Fibroblast of gingiva (primary cell): ENCODE measurements at regions not wholly inside any gene's neighbourhood (a gene's known extent, or its start where the extent isn't known, plus 50 kb on each side); places are given as distances from the start of the nearest gene placed in this dataset.

ENCODE experiments used
- DNase-seq: peaks from one replicate; pipeline ENCODE4 v3.0.0-alpha.2; 2011; ENCODE audit warnings: low read depth

- DNase-seq, result no peak
These were observed 131.0 kb upstream of the DAB2 start for GRCh38 chr5:39555788-39556187.

DNA sequence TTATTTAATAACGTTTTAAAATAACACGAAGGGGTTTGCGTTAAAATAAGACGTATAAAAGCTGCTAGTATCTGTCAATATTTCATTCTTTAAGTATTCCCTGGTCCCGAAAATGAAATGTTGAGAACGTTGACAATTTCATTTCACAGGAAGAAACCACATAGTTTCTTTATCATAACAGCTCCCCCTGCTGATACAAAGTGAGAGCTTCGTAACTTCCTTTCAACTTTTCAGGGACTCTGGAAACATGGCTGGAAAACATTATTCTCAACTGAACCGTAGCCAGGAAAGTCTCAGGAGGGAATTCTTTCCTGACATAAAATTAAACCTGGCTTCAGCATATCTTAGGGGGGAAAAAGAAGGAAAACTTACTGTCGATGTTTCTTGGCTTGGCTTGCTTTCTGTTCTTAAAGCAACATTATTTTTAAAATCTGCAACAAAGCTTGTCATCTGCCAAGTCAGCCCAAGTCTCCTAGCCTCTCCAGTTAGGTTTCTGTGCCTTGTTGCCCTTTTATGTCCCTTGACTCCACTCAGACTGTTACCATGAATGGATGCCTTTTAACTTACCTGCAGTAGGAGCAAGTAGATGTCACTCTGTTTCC lies 122.9 kb upstream of the DAB2 start:
- peak; percentile 60 for DNase-seq

- no peak for DNase-seq
These were observed 120.2 kb upstream of the DAB2 start for GRCh38 chr5:39544941-39545340.

DNA sequence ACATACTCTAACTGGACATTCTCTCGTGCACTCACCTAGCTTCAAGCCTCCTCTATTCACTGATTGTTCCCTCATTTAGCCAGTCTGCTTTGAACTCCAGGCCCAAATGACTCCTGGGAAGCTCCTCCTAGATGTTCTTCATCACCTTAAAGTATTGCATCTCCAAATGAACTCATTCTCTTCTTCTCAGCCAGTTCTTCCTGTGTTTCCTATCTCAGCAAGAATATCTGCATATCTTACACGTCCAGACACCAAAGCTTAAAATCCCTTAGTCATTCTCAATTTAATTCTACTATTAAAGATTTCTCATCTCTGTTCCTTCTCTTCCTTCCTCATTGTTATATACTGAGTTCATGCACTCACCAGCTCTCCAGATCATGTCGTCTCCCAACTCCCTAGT lies 118.6 kb upstream of the DAB2 start:
- no peak for DNase-seq

- no peak for DNase-seq
These were observed 117.9 kb upstream of the DAB2 start for GRCh38 chr5:39542511-39543285.

- no peak for DNase-seq
These were observed 117.1 kb upstream of the DAB2 start for GRCh38 chr5:39541920-39542319.

DNA sequence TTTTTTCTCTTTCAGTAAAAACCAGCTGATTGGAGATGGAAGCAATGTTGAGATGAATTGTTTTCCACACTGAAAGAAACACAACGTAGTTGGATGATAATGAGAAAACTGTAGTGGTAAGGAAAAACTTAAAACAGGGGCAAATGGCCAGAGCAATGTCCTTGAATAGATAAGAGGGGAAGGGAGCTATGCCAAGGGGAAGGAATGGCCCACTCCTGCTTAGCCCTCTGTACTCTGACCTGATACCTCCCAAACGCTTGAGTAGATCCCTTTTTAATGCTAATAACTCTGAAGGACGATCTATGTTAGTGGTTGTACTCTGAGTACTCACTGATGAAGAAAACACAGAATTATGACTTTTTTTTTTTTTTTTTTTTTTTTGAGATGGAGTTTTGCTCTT lies 114.7 kb upstream of the DAB2 start:
- DNase-seq, result no peak

DNA sequence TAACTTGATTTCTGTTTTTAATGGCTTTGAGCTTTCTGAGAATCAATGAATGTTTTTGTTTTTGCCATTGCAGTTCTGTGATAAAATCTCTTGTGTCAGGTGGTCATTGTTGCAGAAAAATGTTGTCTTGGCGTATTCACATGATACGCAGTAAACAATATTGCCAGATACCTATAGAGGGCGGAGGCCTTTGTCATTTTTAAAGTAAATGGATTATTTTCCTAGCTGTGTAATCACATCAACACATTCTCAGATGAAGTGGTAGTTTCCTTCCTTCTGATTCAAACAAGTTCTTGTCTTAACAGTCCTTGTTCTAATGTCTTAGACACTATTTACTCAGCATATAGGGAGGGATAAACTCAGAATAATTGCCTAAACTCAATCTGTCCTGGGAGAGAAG lies 109.9 kb upstream of the DAB2 start:
- no peak for DNase-seq

DNA sequence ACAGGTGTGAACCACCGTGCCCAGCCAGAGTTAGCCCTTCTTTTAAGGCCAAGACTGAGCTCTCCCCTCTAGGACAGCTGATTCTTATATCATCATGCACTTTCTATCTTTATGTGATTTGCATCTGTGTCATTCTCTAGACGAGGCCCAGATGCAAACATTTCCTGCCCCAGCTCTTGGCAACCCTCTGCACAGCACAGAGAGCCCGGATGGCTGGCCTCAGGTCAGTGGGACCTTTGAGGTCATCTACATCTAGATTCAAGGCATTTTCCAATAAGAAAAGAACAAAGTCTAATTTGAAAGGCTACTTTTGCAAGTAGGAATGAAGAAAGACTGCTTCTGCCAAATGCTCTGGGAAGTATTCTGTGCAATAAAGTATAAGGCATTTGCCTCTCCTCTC lies 109.0 kb upstream of the DAB2 start:
- DNase-seq, result no peak

DNA sequence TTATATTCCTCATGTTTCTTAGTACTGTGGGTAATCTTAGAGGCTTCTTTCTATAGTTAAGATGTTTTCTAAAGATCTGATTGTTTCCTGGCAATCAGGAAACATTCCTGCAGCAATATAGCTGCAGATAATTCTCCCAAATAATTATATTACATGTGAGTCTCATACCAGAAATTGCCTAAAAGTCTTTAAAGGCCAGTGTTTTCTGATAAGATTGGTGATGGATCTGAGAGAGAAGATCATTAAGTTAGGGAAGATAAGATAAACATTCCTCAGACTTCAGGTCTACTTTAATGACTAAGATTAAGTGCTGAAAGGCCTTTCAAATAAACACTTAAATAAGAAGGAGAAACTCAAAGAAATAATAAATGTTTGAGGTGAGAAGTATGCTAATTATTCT lies 107.7 kb upstream of the DAB2 start:
- DNase-seq, result no peak

- DNase-seq, result no peak
These were observed 106.5 kb upstream of the DAB2 start for GRCh38 chr5:39531306-39531705.

DNA sequence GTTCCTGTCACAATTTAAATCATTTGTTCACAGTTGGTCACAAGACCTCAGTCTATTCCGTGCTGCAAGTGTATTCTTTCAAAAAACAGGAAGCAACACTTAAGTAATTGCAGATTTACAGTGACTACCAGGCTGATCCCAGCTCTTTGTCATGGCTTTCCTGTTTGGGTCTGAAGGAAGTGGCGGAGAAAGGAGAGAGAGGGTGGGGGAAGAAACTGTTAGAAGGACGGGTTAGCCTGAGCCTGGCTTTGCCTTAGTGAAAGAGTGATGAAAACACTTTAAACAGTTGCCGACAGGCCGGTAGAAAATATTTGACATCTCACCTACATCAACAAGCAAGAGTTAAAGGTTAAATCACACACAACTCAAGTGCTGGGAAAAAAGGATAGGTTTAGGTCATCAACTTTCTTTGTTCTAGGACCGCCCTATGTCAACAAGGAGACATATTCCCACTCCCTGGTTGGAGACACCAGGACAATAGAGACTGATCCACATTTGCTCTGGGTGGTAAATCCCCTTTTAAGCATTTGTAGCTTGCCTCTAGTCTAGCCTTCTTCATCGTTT lies 102.2 kb upstream of the DAB2 start:
- no peak for DNase-seq

GRCh38 chr5:39525781-39526180 lies 101.0 kb upstream of the DAB2 start:
- DNase-seq, result peak; percentile 49

- no peak for DNase-seq
These were observed 100.5 kb upstream of the DAB2 start for GRCh38 chr5:39525271-39525670.

DNA sequence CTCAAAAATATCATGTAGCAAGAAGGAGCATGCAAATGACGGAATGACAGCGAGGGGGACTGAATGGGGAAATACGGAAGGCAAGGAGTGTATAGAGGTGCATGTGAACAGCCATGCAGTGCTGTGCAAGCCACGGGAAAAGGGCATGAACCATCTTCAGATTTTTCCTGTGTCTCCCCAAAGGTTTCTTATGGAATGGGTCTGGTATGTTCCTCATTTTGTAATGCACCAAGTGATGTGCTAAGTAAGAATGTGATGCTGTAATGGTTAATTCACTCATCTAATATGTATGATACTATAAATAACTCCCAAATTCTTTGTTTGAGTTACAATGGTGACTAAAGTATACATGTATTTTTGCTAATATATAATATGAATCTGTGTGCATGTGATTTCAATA lies 99.0 kb upstream of the DAB2 start:
- peak; percentile 47 for DNase-seq

DNA sequence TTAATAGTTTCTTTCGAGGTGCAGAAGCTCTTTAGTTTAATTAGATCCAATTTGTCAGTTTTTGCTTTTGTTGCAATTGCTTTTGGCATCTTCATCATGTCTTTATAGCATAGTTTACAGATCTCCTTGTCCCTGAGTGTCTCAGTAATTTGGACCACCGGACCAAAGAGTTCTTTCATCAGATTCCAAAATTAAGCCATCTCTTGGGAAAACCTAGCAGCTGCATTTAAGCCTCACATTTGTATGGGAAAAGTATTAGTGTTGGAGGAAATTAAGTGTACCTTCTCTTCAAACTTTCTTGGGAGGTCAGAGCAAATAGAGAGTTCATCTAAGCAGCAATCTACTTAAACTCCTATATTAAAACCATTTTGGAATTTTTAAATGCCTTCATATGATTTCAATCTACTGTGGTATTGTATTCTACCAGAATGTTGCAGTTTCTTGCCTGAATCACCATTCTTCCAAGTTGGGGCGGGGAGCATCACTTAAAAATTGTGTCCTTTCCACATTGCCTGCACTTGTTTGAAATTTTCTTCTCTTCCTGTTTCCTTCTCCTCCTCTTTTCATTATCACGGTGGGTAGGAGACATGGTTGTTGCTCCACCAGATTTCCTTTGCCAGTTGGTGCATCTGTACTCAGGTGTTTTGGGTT lies 97.3 kb upstream of the DAB2 start:
- peak; percentile 10 for DNase-seq

- no peak for DNase-seq
These were observed 96.5 kb upstream of the DAB2 start for GRCh38 chr5:39521098-39521860.

- DNase-seq, result peak; percentile 89
These were observed 95.4 kb upstream of the DAB2 start for GRCh38 chr5:39520232-39520572.

DNA sequence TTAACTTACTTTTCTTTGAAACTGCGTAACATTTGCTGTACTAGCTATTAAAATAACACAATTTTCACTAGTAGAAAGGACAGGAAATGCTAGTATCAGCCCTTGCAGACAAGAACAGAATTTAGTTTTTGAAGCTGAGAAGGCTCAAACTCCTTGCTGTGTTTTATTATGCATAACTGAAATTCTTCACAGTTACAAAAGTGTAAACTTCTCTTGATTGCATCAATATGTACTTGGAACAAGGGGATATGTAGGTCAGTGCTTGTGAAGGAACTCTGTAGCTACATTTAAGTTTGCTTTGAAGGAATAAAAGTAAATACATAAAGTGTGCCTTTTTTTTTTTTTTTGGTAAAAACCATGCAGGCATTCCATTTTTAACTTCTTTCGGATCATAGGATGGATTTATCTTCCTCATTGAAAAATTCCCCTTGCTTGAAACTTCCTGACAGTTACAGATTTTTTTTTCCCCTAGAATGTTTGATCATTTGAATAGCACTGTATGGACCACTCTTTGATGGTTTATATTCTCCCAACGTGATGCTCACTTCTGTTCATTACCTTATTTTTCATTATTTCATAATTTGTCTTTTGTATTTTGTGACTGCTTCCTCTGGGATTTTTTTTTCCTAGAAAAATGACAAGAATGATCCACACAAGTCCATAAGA lies 94.9 kb upstream of the DAB2 start:
- peak; percentile 88 for DNase-seq

- no peak for DNase-seq
These were observed 94.3 kb upstream of the DAB2 start for GRCh38 chr5:39519079-39519478.

GRCh38 chr5:39518516-39518915 lies 93.7 kb upstream of the DAB2 start:
- peak; percentile 84 for DNase-seq

GRCh38 chr5:39517800-39518199 lies 93.0 kb upstream of the DAB2 start:
- DNase-seq, result peak; percentile 79
